CD8-positive, alpha-beta memory T cell (primary cell): ENCODE measurements at regions not wholly inside any gene's neighbourhood (a gene's known extent, or its start where the extent isn't known, plus 50 kb on each side); places are given as distances from the start of the nearest gene placed in this dataset.

Experiments
- CTCF ChIA-PET: fragments of 350-600 bp; sonication (Branson Sonifier 250); formaldehyde crosslinking; loops from one replicate; lab custom pipeline; 2021; ENCODE audit warnings: antibody characterized with exemption; lab: Charles Lee
- POLR2A ChIA-PET: fragments of 350-600 bp; sonication (Branson Sonifier 250); formaldehyde crosslinking; loops from one replicate; lab custom pipeline; 2021; ENCODE audit warnings: antibody characterized with exemption; lab: Charles Lee
- DNase-seq, 5 donors: peaks; one replicate each; pipeline versions ENCODE4 v3.0.0 to v3.0.0-alpha.2; 2020 to 2022; ENCODE audit warnings: mixed read lengths in 1 of 5
- H3K27ac ChIP-seq: one replicate; pipeline ENCODE4 v1.7.0; 2013; ENCODE audit warnings: low read depth, mild to moderate bottlenecking, low read length, moderate library complexity
- H3K27me3 ChIP-seq: 2 replicates; pipeline ENCODE4 v1.7.0; 2013; ENCODE audit warnings: low read length, mild to moderate bottlenecking; ENCODE audit not compliant: insufficient read depth, poor library complexity, severe bottlenecking
- H3K36me3 ChIP-seq: 2 replicates; pipeline ENCODE4 v1.7.0; 2013; ENCODE audit warnings: mild to moderate bottlenecking, low read length, moderate library complexity; ENCODE audit not compliant: insufficient read depth
- H3K4me1 ChIP-seq: 2 replicates; pipeline ENCODE4 v1.7.0; 2013; ENCODE audit warnings: mild to moderate bottlenecking, low read length, moderate library complexity; ENCODE audit not compliant: insufficient read depth
- H3K4me3 ChIP-seq: 2 replicates; pipeline ENCODE4 v1.7.0; 2013; ENCODE audit warnings: mild to moderate bottlenecking, low read length
- H3K9me3 ChIP-seq: 2 replicates; pipeline ENCODE4 v1.7.0; 2013; ENCODE audit warnings: mild to moderate bottlenecking, low read length
- H3K27ac Mint-ChIP-seq, 8 donors: one replicate each; pipeline ENCODE4 v1.8.0; 2020 to 2021; ENCODE audit warnings: mixed read lengths in 8 of 8, mild to moderate bottlenecking in 6 of 8, inconsistent platforms in 3 of 8, moderate library complexity in 3 of 8
- H3K27me3 Mint-ChIP-seq, 2 donors: one replicate each; pipeline ENCODE4 v1.8.0; 2020 to 2021; ENCODE audit warnings: mixed read lengths in 2 of 2, mild to moderate bottlenecking in 1 of 2, moderate library complexity in 1 of 2
- H3K36me3 Mint-ChIP-seq, 3 donors: one replicate each; pipeline ENCODE4 v1.8.0; 2020 to 2021; ENCODE audit warnings: mixed read lengths in 3 of 3, inconsistent platforms in 1 of 3, mild to moderate bottlenecking in 1 of 3
- H3K4me1 Mint-ChIP-seq, 3 donors: one replicate each; pipeline ENCODE4 v1.8.0; 2020 to 2021; ENCODE audit warnings: mixed read lengths in 3 of 3, inconsistent platforms in 1 of 3, mild to moderate bottlenecking in 1 of 3
- H3K4me3 Mint-ChIP-seq, 7 donors: one replicate each; pipeline ENCODE4 v1.8.0; 2020 to 2021; ENCODE audit warnings: mixed read lengths in 7 of 7, mild to moderate bottlenecking in 6 of 7, moderate library complexity in 4 of 7, inconsistent platforms in 2 of 7
- H3K9me3 Mint-ChIP-seq, 5 donors: one replicate each; pipeline ENCODE4 v1.8.0; 2020 to 2022; ENCODE audit warnings: mixed read lengths in 5 of 5, mild to moderate bottlenecking in 3 of 5, moderate library complexity in 2 of 5, inconsistent platforms in 1 of 5

DNA sequence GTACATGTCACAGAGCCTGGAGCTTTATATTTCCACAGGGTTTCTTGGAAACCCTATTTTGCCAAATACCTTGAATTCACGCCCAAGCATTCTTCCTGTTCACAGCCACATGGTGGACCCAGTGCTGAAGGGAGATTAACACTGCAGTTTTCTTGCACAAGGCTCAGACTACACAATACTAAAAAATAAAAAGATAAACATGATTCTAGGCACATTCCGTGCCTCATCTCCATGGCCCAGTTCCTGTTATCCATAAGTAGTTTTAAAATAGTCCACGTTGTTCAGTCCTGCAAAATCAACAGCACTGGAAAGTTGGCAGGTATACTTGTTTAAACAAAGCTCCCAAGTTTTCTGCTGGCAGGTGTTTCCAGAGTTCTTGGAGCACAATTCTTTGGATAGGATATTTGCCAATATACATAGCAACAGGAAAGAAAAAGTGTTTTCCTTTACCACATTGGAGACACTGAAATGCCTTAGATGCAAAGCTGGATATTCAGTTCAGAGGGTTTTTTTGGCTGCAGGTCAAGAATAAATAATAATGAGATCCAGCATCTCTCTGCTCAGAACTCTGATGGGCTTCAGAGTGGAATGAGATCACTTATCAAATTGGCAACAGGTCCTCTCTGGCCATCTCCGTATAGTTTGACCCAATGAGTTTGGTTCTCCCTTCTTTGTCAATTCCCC lies 88.1 kb upstream of the TGFBR2 start:
- Histone ChIP-seq H3K27me3 (no peaks in the 10 kb centered on the region), H3K36me3 (no peaks in the 10 kb centered on the region), H3K9me3 (no peaks in the 10 kb centered on the region), H3K4me3 (no peak overlapping the region), H3K27ac (no peak overlapping the region), H3K4me1 (no peaks in the 10 kb centered on the region)
- Mint-ChIP-seq H3K27me3 (no peaks in the 10 kb centered on the region), H3K4me3 (no peak overlapping the region), H3K9me3 (no peaks in the 10 kb centered on the region), H3K36me3 (no peaks in the 10 kb centered on the region), H3K4me1 (peaks cover 0 to 10% (median 0%) of the 10 kb centered on the region in 3 donors), H3K27ac (peak overlapping the region in 1 of 8 donors; percentile 48)
- ChIA-PET POLR2A (no interaction called here), CTCF (no interaction called here)
- no peak for DNase-seq

DNA sequence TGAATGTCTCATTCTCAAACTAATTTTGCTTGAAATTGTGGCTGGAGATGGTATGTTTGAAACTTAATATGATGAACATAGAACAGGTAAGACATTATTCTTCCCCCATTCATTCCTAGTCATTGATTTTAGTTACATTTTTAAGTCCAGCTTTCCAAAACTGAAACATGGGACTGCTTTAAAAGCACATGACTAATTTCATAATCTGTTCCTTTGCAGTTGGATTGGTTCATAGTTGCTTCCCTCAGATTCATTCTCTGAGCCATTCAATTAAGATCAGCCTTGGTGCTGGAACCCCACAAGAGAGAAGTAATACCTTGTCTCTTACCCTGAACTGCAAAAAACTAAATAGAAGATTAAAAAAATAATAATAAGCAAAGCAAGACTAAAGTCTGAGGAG lies 87.5 kb upstream of the TGFBR2 start:
- H3K27ac Mint-ChIP-seq: peak overlapping the region in 1 of 8 donors; percentile 48
- H3K27me3 ChIP-seq: no peaks in the 10 kb centered on the region
- H3K36me3 ChIP-seq: no peaks in the 10 kb centered on the region
- no peaks in the 10 kb centered on the region for H3K9me3 ChIP-seq
- no peak overlapping the region for H3K4me3 ChIP-seq
- H3K4me3 Mint-ChIP-seq: no peak overlapping the region
- peaks cover 0 to 10% (median 2%) of the 10 kb centered on the region in 3 donors for H3K4me1 Mint-ChIP-seq
- no peaks in the 10 kb centered on the region for H3K4me1 ChIP-seq
- H3K27ac ChIP-seq: no peak overlapping the region
- CTCF ChIA-PET: no interaction called here
- no peaks in the 10 kb centered on the region for H3K9me3 Mint-ChIP-seq
- H3K27me3 Mint-ChIP-seq: no peaks in the 10 kb centered on the region
- H3K36me3 Mint-ChIP-seq: no peaks in the 10 kb centered on the region
- DNase-seq: no peak
- POLR2A ChIA-PET: no interaction called here

DNA sequence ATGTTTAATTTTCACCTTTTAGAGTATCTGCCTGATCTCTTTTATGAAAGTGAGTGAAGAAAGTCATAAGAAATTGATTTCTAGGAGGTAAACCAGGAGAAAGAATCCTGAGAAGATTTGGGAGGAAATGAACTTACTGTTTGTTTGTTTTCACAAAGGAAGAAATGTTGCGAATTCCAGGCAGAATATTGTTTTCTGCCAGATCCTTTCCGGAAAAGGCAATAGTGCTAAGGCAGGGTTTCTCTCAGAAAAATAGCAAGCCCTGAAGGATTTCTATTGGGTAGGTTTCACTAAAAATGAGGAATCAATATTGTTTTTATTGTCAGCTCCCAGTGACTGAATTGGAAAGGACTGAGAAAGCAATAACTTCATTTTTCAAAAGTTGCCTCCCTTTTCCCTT lies 85.7 kb upstream of the TGFBR2 start:
- Mint-ChIP-seq H3K27ac (no peak overlapping the region), H3K4me1 (peaks cover 6 to 18% (median 10%) of the 10 kb centered on the region in 3 donors), H3K9me3 (no peaks in the 10 kb centered on the region), H3K36me3 (no peaks in the 10 kb centered on the region), H3K27me3 (no peaks in the 10 kb centered on the region), H3K4me3 (no peak overlapping the region)
- Histone ChIP-seq H3K36me3 (no peaks in the 10 kb centered on the region), H3K4me1 (peaks cover 3% of the 10 kb centered on the region), H3K4me3 (no peak overlapping the region), H3K27me3 (no peaks in the 10 kb centered on the region), H3K9me3 (no peaks in the 10 kb centered on the region), H3K27ac (no peak overlapping the region)
- POLR2A ChIA-PET: no interaction called here
- CTCF ChIA-PET: no interaction called here
- DNase-seq: no peak

DNA sequence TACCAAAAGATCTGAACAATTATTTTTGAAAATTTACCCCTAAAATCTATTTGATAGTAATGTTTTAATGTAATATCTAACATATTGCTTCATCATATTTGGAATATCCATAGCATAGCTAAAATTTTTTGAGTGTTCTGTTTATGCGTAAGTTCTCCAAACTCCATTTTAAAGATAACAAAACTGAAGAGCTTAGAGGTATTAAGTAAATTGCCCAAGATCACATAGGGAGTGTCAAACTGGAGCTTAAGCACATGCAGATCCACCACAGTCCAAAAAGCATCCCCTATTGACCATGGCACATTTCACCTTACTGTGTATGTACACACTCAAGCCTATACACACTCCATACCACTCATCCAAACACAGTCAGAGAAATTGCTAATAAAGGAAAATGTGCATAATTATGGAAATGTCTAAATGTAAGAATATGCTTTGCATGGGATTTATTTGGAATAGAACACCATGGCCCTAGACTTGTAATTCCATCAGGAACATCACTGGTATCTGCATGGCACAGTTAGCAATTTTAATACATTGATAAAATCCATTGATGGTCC lies 85.2 kb upstream of the TGFBR2 start:
- H3K27ac Mint-ChIP-seq: no peak overlapping the region
- no peak overlapping the region for H3K27ac ChIP-seq
- H3K36me3 Mint-ChIP-seq: no peaks in the 10 kb centered on the region
- peaks cover 0 to under 1% of the 10 kb centered on the region in 2 donors for H3K27me3 Mint-ChIP-seq
- ChIA-PET POLR2A (no interaction called here), CTCF (no interaction called here)
- H3K27me3 ChIP-seq: no peaks in the 10 kb centered on the region
- peaks cover 0 to 3% (median 0%) of the 10 kb centered on the region in 5 donors for H3K9me3 Mint-ChIP-seq
- peaks cover 3% of the 10 kb centered on the region for H3K4me1 ChIP-seq
- DNase-seq: no peak
- no peaks in the 10 kb centered on the region for H3K9me3 ChIP-seq
- no peak overlapping the region for H3K4me3 ChIP-seq
- no peak overlapping the region for H3K4me3 Mint-ChIP-seq
- peaks cover 6 to 18% (median 10%) of the 10 kb centered on the region in 3 donors for H3K4me1 Mint-ChIP-seq
- no peaks in the 10 kb centered on the region for H3K36me3 ChIP-seq

DNA sequence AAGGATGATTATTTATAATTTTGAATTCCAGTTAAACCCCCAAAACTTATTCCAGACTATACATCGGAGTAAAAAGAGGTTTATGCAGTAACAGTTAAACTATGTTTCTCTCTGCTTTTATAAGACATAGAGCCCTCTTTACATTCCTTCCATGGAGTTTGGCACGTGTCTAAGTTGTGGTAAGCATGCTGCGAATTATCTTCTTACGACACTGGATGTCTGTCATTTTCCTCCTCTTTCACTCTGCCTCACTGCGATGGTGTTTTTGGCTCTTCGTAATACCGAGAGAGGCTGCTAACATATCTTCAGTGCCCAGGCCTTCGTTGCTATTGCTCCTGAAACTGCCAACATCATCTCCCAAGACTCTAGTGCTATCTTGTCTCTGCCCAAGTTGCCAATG lies 83.9 kb upstream of the TGFBR2 start:
- POLR2A ChIA-PET: no interaction called here
- Mint-ChIP-seq H3K27me3 (peaks cover 0 to 3% of the 10 kb centered on the region in 2 donors), H3K27ac (no peak overlapping the region), H3K36me3 (no peaks in the 10 kb centered on the region), H3K4me1 (peaks cover 6 to 18% (median 10%) of the 10 kb centered on the region in 3 donors), H3K9me3 (peaks cover 0 to 3% (median 0%) of the 10 kb centered on the region in 5 donors), H3K4me3 (no peak overlapping the region)
- no peak for DNase-seq
- Histone ChIP-seq H3K4me1 (peaks cover 3% of the 10 kb centered on the region), H3K4me3 (no peak overlapping the region), H3K27me3 (no peaks in the 10 kb centered on the region), H3K27ac (no peak overlapping the region), H3K36me3 (no peaks in the 10 kb centered on the region), H3K9me3 (no peaks in the 10 kb centered on the region)
- CTCF ChIA-PET: no interaction called here

DNA sequence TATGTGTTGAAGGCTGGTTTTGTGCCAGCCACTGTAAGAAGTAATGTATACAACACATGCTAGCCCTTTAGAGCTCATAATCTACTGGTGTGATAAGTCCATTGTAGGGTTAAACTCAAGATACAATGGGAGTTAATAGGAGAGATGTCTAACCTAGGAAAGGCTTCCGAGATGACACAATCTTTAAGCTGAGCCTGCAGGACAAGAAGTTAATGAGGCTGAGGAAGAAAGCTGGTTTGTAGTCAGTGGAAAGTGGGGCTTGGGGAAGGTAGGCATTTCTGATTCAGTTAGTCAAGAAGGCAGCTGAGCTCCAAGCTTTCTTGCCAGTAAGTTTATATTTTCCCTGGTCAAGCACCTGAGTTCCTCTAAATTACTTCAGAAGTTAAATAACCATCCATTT lies 83.0 kb upstream of the TGFBR2 start:
- Mint-ChIP-seq H3K4me1 (peaks cover 6 to 13% (median 10%) of the 10 kb centered on the region in 3 donors), H3K27me3 (peaks cover 0 to 3% of the 10 kb centered on the region in 2 donors), H3K27ac (no peak overlapping the region), H3K4me3 (no peak overlapping the region), H3K36me3 (no peaks in the 10 kb centered on the region), H3K9me3 (peaks cover 0 to 3% (median 0%) of the 10 kb centered on the region in 5 donors)
- POLR2A ChIA-PET: no interaction called here
- H3K4me1 ChIP-seq: peaks cover 3% of the 10 kb centered on the region
- no peaks in the 10 kb centered on the region for H3K9me3 ChIP-seq
- H3K36me3 ChIP-seq: no peaks in the 10 kb centered on the region
- H3K4me3 ChIP-seq: no peak overlapping the region
- CTCF ChIA-PET: no interaction called here
- H3K27ac ChIP-seq: no peak overlapping the region
- no peaks in the 10 kb centered on the region for H3K27me3 ChIP-seq
- no peak for DNase-seq

DNA sequence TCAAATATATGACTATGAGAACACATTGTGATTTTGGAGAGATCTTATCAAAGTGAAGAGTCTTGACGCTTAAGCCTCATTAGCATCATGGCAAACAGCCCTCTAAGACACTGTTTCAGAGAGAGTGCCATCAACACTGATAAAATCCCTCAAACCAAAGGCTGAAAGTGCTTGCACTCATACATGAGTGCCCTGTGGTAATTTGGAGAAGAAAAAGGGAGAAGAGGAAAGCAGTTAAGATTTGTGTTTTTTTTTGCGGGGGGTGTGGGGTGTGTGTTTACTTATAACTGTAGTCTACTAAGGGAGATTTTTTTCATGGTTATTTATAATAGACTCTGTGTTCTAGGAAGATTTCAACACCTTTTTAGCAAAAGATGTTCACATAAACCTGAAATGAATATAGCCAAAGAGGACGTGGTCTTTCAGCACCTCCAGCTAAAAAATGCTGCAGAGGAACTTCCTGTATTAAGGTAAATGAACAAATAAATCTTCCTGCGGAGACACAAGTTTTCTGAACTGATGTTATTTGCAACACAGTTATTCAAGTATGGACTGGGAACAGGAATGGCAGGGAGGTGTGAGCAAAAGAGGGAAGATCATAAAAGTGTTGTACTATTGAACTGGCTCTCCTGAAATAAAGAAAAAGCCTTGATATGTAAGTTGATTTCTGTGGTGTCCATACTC lies 81.9 kb upstream of the TGFBR2 start:
- CTCF ChIA-PET: no interaction called here
- DNase-seq: no peak
- Histone ChIP-seq H3K36me3 (no peaks in the 10 kb centered on the region), H3K4me3 (no peak overlapping the region), H3K27me3 (no peaks in the 10 kb centered on the region), H3K27ac (no peak overlapping the region), H3K4me1 (peaks cover 3% of the 10 kb centered on the region), H3K9me3 (no peaks in the 10 kb centered on the region)
- POLR2A ChIA-PET: no interaction called here
- Mint-ChIP-seq H3K27me3 (peaks cover 0 to 3% of the 10 kb centered on the region in 2 donors), H3K4me3 (no peak overlapping the region), H3K36me3 (no peaks in the 10 kb centered on the region), H3K9me3 (peaks cover 0 to 3% (median 0%) of the 10 kb centered on the region in 5 donors), H3K4me1 (peaks cover 6 to 10% (median 8%) of the 10 kb centered on the region in 3 donors), H3K27ac (no peak overlapping the region)

DNA sequence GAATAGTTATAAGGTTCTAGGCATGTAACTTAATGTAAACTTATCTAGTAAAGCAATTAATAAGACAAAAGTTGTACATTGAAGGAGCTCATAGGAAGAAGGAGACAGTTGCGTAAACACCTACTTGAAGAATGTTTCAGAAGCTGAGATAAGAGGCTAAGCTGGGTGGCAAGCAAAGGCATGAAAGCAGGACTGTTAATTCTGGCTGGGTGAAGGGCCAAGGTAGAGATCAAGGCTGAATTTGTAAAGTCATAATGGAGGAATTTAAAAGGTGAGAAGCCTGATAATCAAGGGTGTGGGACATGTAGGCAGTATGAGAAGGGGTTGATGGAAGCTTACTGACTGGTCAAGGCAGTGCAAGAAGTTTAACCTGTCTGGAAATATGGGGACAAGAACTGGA lies 80.4 kb upstream of the TGFBR2 start:
- peaks cover 0 to 3% (median 0%) of the 10 kb centered on the region in 5 donors for H3K9me3 Mint-ChIP-seq
- Histone ChIP-seq H3K9me3 (no peaks in the 10 kb centered on the region), H3K36me3 (no peaks in the 10 kb centered on the region), H3K4me1 (peaks cover 3% of the 10 kb centered on the region), H3K4me3 (no peak overlapping the region), H3K27ac (no peak overlapping the region), H3K27me3 (no peaks in the 10 kb centered on the region)
- ChIA-PET CTCF (no interaction called here), POLR2A (no interaction called here)
- H3K4me3 Mint-ChIP-seq: no peak overlapping the region
- no peak for DNase-seq
- no peaks in the 10 kb centered on the region for H3K36me3 Mint-ChIP-seq
- peaks cover 6 to 10% (median 8%) of the 10 kb centered on the region in 3 donors for H3K4me1 Mint-ChIP-seq
- peak overlapping the region in 1 of 8 donors; percentile 25 for H3K27ac Mint-ChIP-seq
- peaks cover 0 to 3% of the 10 kb centered on the region in 2 donors for H3K27me3 Mint-ChIP-seq
